B cell (primary cell): ENCODE measurements at regions not wholly inside any gene's neighbourhood (a gene's known extent, or its start where the extent isn't known, plus 50 kb on each side); places are given as distances from the start of the nearest gene placed in this dataset.

Experiments
- ATAC-seq: fragments of 200-7000 bp; cut with Tn5 transposase; one replicate; pipeline ENCODE4 v1.10.0; 2021; ENCODE audit warnings: low read depth, mild to moderate bottlenecking, moderate number of reproducible peaks, moderate library complexity
- CTCF ChIA-PET: fragments of 350-600 bp; sonication (Branson Sonifier 250); formaldehyde crosslinking; loops from one replicate; lab custom pipeline; 2021; ENCODE audit warnings: antibody characterized with exemption, inconsistent platforms; lab: Charles Lee
- POLR2A ChIA-PET: fragments of 350-600 bp; sonication (Branson Sonifier 250); formaldehyde crosslinking; loops from one replicate; lab custom pipeline; 2021; ENCODE audit warnings: antibody characterized with exemption; lab: Charles Lee
- DNase-seq: peaks from one replicate; pipeline ENCODE4 v3.0.0; 2013
- H2AFZ ChIP-seq: 2 replicates; pipeline ENCODE4 v1.6.1; 2012; ENCODE audit warnings: mild to moderate bottlenecking, low read depth, low read length; ENCODE audit not compliant: insufficient read depth, poor library complexity, severe bottlenecking
- H3K27ac ChIP-seq, 2 donors: 1 replicate in 1 of 2; 2 replicates in 1 of 2; pipeline ENCODE4 v1.5.1; 2012 to 2013; ENCODE audit warnings: low read length in 2 of 2, mild to moderate bottlenecking in 2 of 2, moderate library complexity in 1 of 2
- H3K27me3 ChIP-seq, 4 experiments: fragments of 200-600 bp in 1 of 4; sonication (generic) in 1 of 4; replicated peaks in 1 of 4; 1 replicate in 2 of 4; 2 replicates in 2 of 4; pipeline versions ENCODE4 v1.6.1 to v1.7.0; 2013 to 2016; ENCODE audit warnings: low read length in 3 of 4, mild to moderate bottlenecking in 2 of 4, mixed read lengths in 1 of 4, moderate library complexity in 1 of 4; ENCODE audit not compliant: insufficient read depth in 4 of 4, control insufficient read depth in 3 of 4; ENCODE audit errors: control extremely low read depth in 1 of 4
- H3K36me3 ChIP-seq, 2 experiments: replicated peaks in 1 of 2; 1 replicate in 1 of 2; 2 replicates in 1 of 2; pipeline versions ENCODE4 v1.6.1 to v1.7.1; 2013; ENCODE audit warnings: low read length in 1 of 2; ENCODE audit not compliant: insufficient read depth in 2 of 2, control insufficient read depth in 1 of 2; ENCODE audit errors: control extremely low read depth in 1 of 2, extremely low read depth in 1 of 2
- H3K4me1 ChIP-seq, 2 donors: fragments of 200-600 bp in 1 of 2; sonication (generic) in 1 of 2; 1 replicate in 1 of 2; 2 replicates in 1 of 2; pipeline versions ENCODE4 v1.5.1 to v1.6.1; 2013 to 2017; ENCODE audit warnings: low read length in 2 of 2; ENCODE audit not compliant: control insufficient read depth in 2 of 2, insufficient read depth in 2 of 2
- H3K4me2 ChIP-seq: replicated peaks from 2 replicates; pipeline ENCODE3; 2012; ENCODE audit warnings: mild to moderate bottlenecking, low read depth, low read length; ENCODE audit not compliant: poor library complexity, severe bottlenecking
- H3K4me3 ChIP-seq, 5 experiments: fragments of 200-600 bp in 1 of 5; sonication (generic) in 1 of 5; 1 replicate in 3 of 5; 2 replicates in 2 of 5; pipeline versions ENCODE4 v1.5.1 to v1.7.0; 2011 to 2016; ENCODE audit warnings: low read length in 4 of 5, mild to moderate bottlenecking in 4 of 5, low read depth in 2 of 5, control low read depth in 1 of 5, moderate library complexity in 1 of 5; ENCODE audit not compliant: insufficient read depth in 1 of 5; ENCODE audit errors: control extremely low read depth in 1 of 5, extremely low read depth in 1 of 5
- H3K79me2 ChIP-seq: fragments of 200-600 bp; sonication (generic); one replicate; pipeline ENCODE4 v1.6.0; 2016; ENCODE audit warnings: low read length; ENCODE audit not compliant: control insufficient read depth, insufficient read depth
- H3K9ac ChIP-seq: fragments of 200-600 bp; sonication (generic); 2 replicates; pipeline ENCODE4 v1.6.1; 2017; ENCODE audit warnings: mild to moderate bottlenecking, low read length, moderate library complexity
- H3K9me3 ChIP-seq, 3 donors: one replicate each; pipeline versions ENCODE4 v1.6.1 to v1.7.1; 2013; ENCODE audit warnings: low read length in 2 of 3; ENCODE audit not compliant: control insufficient read depth in 2 of 3, insufficient read depth in 1 of 3; ENCODE audit errors: control extremely low read depth in 1 of 3
- H4K20me1 ChIP-seq: 2 replicates; pipeline ENCODE4 v1.6.0; 2012; ENCODE audit warnings: mild to moderate bottlenecking, low read length; ENCODE audit not compliant: insufficient read depth, control insufficient read depth, poor library complexity, severe bottlenecking
- H3K27ac Mint-ChIP-seq: one replicate; pipeline ENCODE4 v1.8.0; 2021; ENCODE audit warnings: mixed read lengths
- H3K27me3 Mint-ChIP-seq: one replicate; pipeline ENCODE4 v1.8.0; 2021; ENCODE audit warnings: mixed read lengths
- H3K4me1 Mint-ChIP-seq: one replicate; pipeline ENCODE4 v1.8.0; 2021; ENCODE audit warnings: mixed read lengths
- H3K4me3 Mint-ChIP-seq: one replicate; pipeline ENCODE4 v1.8.0; 2021; ENCODE audit warnings: mixed read lengths
- H3K9me3 Mint-ChIP-seq: one replicate; pipeline ENCODE4 v1.8.0; 2022; ENCODE audit warnings: mixed read lengths; ENCODE audit not compliant: insufficient read depth
- EZH2 ChIP-seq: IDR thresholded peaks from 2 replicates; pipeline ENCODE4 v1.6.1; 2012; ENCODE audit warnings: borderline replicate concordance, low read depth, mild to moderate bottlenecking, moderate library complexity, low read length; ENCODE audit not compliant: insufficient read depth, poor library complexity, severe bottlenecking
- WGBS: methylation state at CpG from one replicate; pipeline ENCODE4 v1.1.5; 2013; ENCODE audit warnings: missing lambda C conversion rate; ENCODE audit not compliant: insufficient coverage; 5-methylcytosine and 5-hydroxymethylcytosine counted together
- intact Hi-C: fragments of 100-400 bp; cut with micrococcal nuclease; formaldehyde crosslinking; loops from one replicate; pipeline ENCODE4 v1.10.0; 2022
- TF ChIP-seq, protein P1 (sequence below): fragments of 200-600 bp; IDR thresholded peaks from one replicate; pipeline ENCODE4 v1.8.0; 2022; ENCODE audit warnings: antibody characterized with exemption, mild to moderate bottlenecking

DNA sequence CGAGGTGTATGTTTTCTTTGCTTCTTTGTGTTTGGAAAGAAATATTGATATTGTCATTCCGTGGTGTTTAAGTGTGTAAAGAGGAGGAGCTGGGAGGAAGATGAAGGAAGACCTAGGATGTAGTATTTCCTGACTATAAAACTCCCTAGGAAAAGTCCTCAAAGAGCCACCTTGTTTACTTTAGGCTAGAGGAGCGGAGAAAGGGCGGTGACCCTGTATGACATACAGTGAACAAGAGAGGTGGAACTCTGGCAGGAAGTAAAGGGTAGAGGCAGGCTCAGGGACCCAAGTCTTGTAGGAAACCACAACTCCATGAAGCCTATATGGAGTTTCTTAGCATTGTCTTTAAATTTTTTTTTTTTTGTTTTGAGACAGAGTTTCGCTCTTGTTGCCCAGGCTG, 303.9 kb downstream of the DOCK8 start:
- no peaks in the 10 kb centered on the region for H3K79me2 ChIP-seq
- 100% methylated on average over 3 of the region's 5 CpGs for WGBS
- intact Hi-C loops: no loop called here
- H3K27ac ChIP-seq: no peak overlapping the region
- no peak overlapping the region for H3K4me3 Mint-ChIP-seq
- H3K27me3 Mint-ChIP-seq: peaks cover 4% of the 10 kb centered on the region
- no peak for DNase-seq
- H2AFZ ChIP-seq: no peak overlapping the region
- H3K4me3 ChIP-seq: no peak overlapping the region
- no peaks in the 10 kb centered on the region for H3K4me1 ChIP-seq
- no peak for ATAC-seq
- ChIA-PET POLR2A (no interaction called here), CTCF (interaction anchor here (0.6 kb wide), 1 partner anchor 20 kb away, joined by 3 read pairs; no protein-coding TSS in a partner anchor)
- no peak overlapping the region for H3K4me2 ChIP-seq
- no peak for TF ChIP-seq EZH2
- TF ChIP-seq, protein P1, sequence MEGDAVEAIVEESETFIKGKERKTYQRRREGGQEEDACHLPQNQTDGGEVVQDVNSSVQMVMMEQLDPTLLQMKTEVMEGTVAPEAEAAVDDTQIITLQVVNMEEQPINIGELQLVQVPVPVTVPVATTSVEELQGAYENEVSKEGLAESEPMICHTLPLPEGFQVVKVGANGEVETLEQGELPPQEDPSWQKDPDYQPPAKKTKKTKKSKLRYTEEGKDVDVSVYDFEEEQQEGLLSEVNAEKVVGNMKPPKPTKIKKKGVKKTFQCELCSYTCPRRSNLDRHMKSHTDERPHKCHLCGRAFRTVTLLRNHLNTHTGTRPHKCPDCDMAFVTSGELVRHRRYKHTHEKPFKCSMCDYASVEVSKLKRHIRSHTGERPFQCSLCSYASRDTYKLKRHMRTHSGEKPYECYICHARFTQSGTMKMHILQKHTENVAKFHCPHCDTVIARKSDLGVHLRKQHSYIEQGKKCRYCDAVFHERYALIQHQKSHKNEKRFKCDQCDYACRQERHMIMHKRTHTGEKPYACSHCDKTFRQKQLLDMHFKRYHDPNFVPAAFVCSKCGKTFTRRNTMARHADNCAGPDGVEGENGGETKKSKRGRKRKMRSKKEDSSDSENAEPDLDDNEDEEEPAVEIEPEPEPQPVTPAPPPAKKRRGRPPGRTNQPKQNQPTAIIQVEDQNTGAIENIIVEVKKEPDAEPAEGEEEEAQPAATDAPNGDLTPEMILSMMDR: no peak
- no peaks in the 10 kb centered on the region for H3K4me1 Mint-ChIP-seq
- H3K27me3 ChIP-seq: no peaks in the 10 kb centered on the region
- no peaks in the 10 kb centered on the region for H3K36me3 ChIP-seq
- H3K9ac ChIP-seq: no peak overlapping the region
- no peak overlapping the region for H3K27ac Mint-ChIP-seq
- H4K20me1 ChIP-seq: no peaks in the 10 kb centered on the region
- no peaks in the 10 kb centered on the region for H3K9me3 Mint-ChIP-seq
- H3K9me3 ChIP-seq: no peaks in the 10 kb centered on the region

DNA sequence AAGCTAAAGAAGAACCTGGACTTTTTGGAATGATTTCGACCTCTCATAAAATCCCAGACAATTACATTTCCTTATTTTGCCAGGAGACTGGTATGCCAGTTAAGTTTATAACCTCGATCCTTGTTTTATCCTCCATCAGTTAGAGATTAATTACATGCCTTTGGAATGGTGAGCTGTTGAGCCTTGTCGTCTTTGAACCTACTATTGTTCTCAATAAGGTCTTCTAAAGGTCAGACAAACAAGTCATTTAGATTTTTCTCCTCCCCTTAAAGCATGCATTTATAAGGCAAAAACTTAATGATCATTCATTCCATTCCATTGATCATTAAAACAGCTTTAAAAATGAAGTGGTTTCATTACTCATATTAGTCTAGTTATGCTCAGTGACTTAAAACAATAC, 304.9 kb downstream of the DOCK8 start:
- Mint-ChIP-seq H3K4me1 (no peaks in the 10 kb centered on the region), H3K27ac (no peak overlapping the region), H3K4me3 (no peak overlapping the region), H3K27me3 (no peaks in the 10 kb centered on the region), H3K9me3 (no peaks in the 10 kb centered on the region)
- H3K4me1 ChIP-seq: no peaks in the 10 kb centered on the region
- H2AFZ ChIP-seq: no peak overlapping the region
- no peak overlapping the region for H3K4me2 ChIP-seq
- POLR2A ChIA-PET: no interaction called here
- H4K20me1 ChIP-seq: no peaks in the 10 kb centered on the region
- H3K27me3 ChIP-seq: no peaks in the 10 kb centered on the region
- CTCF ChIA-PET: no interaction called here
- TF ChIP-seq, protein P1: no peak
- no peak for TF ChIP-seq EZH2
- no peaks in the 10 kb centered on the region for H3K9me3 ChIP-seq
- no CpG with 5 or more reads among the region's 3 CpGs for WGBS
- no peaks in the 10 kb centered on the region for H3K79me2 ChIP-seq
- ATAC-seq (no peak), DNase-seq (no peak)
- H3K9ac ChIP-seq: no peak overlapping the region
- no peak overlapping the region for H3K27ac ChIP-seq
- no peaks in the 10 kb centered on the region for H3K36me3 ChIP-seq
- no peak overlapping the region for H3K4me3 ChIP-seq
- intact Hi-C loops: no loop called here
